HepG2 (cell line): ENCODE measurements at regions not wholly inside any gene's neighbourhood (a gene's known extent, or its start where the extent isn't known, plus 50 kb on each side); places are given as distances from the start of the nearest gene placed in this dataset.

Source experiments
- ESRRA ChIP-seq: sonication (generic); formaldehyde crosslinking; IDR thresholded peaks from 2 replicates; pipeline ENCODE4 v1.5.1; 2020; ENCODE audit warnings: mild to moderate bottlenecking, low read depth, missing genetic modification reagents
- GATAD2A ChIP-seq: IDR thresholded peaks from 2 replicates; pipeline ENCODE4 v1.6.1; 2016
- PRMT3 ChIP-seq: sonication (generic); formaldehyde crosslinking; IDR thresholded peaks from 2 replicates; pipeline ENCODE4 v1.8.1; 2022; ENCODE audit warnings: low read depth, mild to moderate bottlenecking, moderate library complexity, missing genetic modification reagents, borderline replicate concordance
- RARG ChIP-seq: sonication (generic); formaldehyde crosslinking; IDR thresholded peaks from 2 replicates; pipeline ENCODE4 v1.4.0; 2020; ENCODE audit warnings: low read depth, mild to moderate bottlenecking, missing genetic modification reagents
- RXRB ChIP-seq: IDR thresholded peaks from 2 replicates; pipeline ENCODE4 v1.6.1; 2016; ENCODE audit warnings: borderline replicate concordance, missing genetic modification reagents, missing compliant biosample characterization
- ZBTB1 ChIP-seq: sonication (generic); formaldehyde crosslinking; IDR thresholded peaks from 2 replicates; pipeline ENCODE4 v1.4.0; 2020; ENCODE audit warnings: missing genetic modification reagents, borderline replicate concordance
- ZFP62 ChIP-seq: sonication (generic); formaldehyde crosslinking; IDR thresholded peaks from 2 replicates; pipeline ENCODE4 v1.4.0; 2020; ENCODE audit warnings: missing genetic modification reagents
- ZNF264 ChIP-seq: sonication (generic); formaldehyde crosslinking; IDR thresholded peaks from 2 replicates; pipeline ENCODE4 v1.4.0; 2020; ENCODE audit warnings: missing genetic modification reagents
- ZNF296 ChIP-seq: sonication (generic); formaldehyde crosslinking; conservative IDR thresholded peaks from 2 replicates; pipeline ENCODE4 v1.5.0; 2020; ENCODE audit warnings: mild to moderate bottlenecking, missing genetic modification reagents
- ZNF331 ChIP-seq: sonication (generic); formaldehyde crosslinking; IDR thresholded peaks from 2 replicates; pipeline ENCODE4 v1.4.0; 2020; ENCODE audit warnings: missing genetic modification reagents
- ZNF333 ChIP-seq: sonication (generic); formaldehyde crosslinking; IDR thresholded peaks from 2 replicates; pipeline ENCODE4 v1.4.0; 2020; ENCODE audit warnings: mild to moderate bottlenecking, missing genetic modification reagents, borderline replicate concordance
- ZNF451 ChIP-seq: sonication (generic); formaldehyde crosslinking; IDR thresholded peaks from 2 replicates; pipeline ENCODE4 v1.5.0; 2020; ENCODE audit warnings: mild to moderate bottlenecking, missing genetic modification reagents
- ZNF550 ChIP-seq: sonication (generic); formaldehyde crosslinking; IDR thresholded peaks from 2 replicates; pipeline ENCODE4 v1.4.0; 2020; ENCODE audit warnings: mild to moderate bottlenecking, missing genetic modification reagents, borderline replicate concordance
- ZNF746 ChIP-seq: sonication (generic); formaldehyde crosslinking; IDR thresholded peaks from 2 replicates; pipeline ENCODE4 v1.8.0; 2022; ENCODE audit warnings: mild to moderate bottlenecking, missing genetic modification reagents
- ZNF747 ChIP-seq: sonication (generic); formaldehyde crosslinking; IDR thresholded peaks from 2 replicates; pipeline ENCODE4 v1.8.1; 2023; ENCODE audit warnings: missing genetic modification reagents, mild to moderate bottlenecking, borderline replicate concordance
- ZNF781 ChIP-seq: sonication (generic); formaldehyde crosslinking; IDR thresholded peaks from 2 replicates; pipeline ENCODE4 v1.5.1; 2020; ENCODE audit warnings: borderline replicate concordance, mild to moderate bottlenecking, missing genetic modification reagents; ENCODE audit errors: not compliant biosample characterization
- ZNF83 ChIP-seq: sonication (generic); formaldehyde crosslinking; IDR thresholded peaks from 2 replicates; pipeline ENCODE4 v1.4.0; 2020; ENCODE audit warnings: missing genetic modification reagents, mild to moderate bottlenecking, borderline replicate concordance
- TF ChIP-seq, protein P1 (sequence below): sonication (generic); formaldehyde crosslinking; IDR thresholded peaks from 2 replicates; pipeline ENCODE4; 2020; ENCODE audit warnings: missing genetic modification reagents, mild to moderate bottlenecking, borderline replicate concordance
- TF ChIP-seq, protein P2 (sequence below): sonication (generic); formaldehyde crosslinking; IDR thresholded peaks from 2 replicates; pipeline ENCODE4 v1.5.0; 2020; ENCODE audit warnings: mild to moderate bottlenecking, low read depth, missing genetic modification reagents, borderline replicate concordance
- TF ChIP-seq, protein P3 (sequence below): sonication (generic); formaldehyde crosslinking; IDR thresholded peaks from 2 replicates; pipeline ENCODE4 v1.4.0; 2020; ENCODE audit warnings: mild to moderate bottlenecking, missing genetic modification reagents
- TF ChIP-seq, protein P4 (sequence below): IDR thresholded peaks from 2 replicates; pipeline ENCODE4 v1.6.1; 2016; ENCODE audit warnings: low read depth

DNA sequence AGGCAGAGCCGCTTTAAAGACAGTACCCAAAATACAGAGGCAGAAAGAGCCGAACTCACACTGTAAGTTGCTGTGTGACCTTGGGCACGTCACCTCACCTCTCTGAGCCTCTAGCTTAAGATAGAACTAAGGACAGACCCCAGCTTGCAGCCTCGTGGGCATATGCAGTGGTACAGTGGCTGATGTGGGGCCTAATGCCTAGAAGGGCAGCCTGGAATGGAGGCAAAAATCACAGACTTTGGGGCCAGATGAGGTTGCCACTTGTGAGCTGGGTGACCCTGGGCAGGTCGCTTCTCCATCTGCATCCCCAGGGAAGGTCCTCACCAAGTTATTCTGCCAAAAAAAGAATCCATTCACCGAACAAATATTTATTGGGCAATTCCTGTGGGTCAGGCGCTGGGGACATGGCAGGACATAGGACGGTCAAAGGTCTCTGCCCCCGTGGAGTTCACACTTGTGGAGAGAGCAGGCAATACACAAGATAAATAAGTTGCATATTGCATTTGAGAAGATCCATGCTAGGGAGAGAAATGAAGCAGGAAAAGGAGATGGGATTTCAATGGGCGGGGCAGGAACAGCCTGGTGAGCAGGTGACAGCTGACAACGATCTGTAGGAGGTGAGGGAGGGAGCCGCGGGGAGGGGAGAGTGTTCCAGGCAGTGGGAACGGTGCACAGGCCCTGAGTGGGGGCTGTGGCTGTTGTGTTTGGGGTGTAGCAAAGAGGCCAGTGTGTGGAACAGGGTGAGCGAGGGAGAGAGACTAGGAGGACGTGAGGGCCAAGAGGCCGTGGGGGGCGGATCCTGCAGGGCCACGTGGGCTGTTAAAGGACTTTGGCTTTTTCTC, 115.2 kb downstream of the CEBPB start (continued):
- TF ChIP-seq, protein P1, sequence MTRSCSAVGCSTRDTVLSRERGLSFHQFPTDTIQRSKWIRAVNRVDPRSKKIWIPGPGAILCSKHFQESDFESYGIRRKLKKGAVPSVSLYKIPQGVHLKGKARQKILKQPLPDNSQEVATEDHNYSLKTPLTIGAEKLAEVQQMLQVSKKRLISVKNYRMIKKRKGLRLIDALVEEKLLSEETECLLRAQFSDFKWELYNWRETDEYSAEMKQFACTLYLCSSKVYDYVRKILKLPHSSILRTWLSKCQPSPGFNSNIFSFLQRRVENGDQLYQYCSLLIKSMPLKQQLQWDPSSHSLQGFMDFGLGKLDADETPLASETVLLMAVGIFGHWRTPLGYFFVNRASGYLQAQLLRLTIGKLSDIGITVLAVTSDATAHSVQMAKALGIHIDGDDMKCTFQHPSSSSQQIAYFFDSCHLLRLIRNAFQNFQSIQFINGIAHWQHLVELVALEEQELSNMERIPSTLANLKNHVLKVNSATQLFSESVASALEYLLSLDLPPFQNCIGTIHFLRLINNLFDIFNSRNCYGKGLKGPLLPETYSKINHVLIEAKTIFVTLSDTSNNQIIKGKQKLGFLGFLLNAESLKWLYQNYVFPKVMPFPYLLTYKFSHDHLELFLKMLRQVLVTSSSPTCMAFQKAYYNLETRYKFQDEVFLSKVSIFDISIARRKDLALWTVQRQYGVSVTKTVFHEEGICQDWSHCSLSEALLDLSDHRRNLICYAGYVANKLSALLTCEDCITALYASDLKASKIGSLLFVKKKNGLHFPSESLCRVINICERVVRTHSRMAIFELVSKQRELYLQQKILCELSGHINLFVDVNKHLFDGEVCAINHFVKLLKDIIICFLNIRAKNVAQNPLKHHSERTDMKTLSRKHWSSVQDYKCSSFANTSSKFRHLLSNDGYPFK (CRISPR knock-in tag): peak; percentile 82
- peak; percentile 72 for TF ChIP-seq ZNF296 (CRISPR knock-in tag)
- peak; percentile 92; the same call in 1 of the 2 replicates for TF ChIP-seq ZNF264 (CRISPR knock-in tag)
- peak; percentile 39 for TF ChIP-seq ZNF333
- TF ChIP-seq, protein P2, sequence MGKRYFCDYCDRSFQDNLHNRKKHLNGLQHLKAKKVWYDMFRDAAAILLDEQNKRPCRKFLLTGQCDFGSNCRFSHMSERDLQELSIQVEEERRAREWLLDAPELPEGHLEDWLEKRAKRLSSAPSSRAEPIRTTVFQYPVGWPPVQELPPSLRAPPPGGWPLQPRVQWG: no peak
- peak; percentile 67 for TF ChIP-seq ZNF331 (CRISPR knock-in tag)
- peak; percentile 87; the same call in 1 of the 2 replicates for TF ChIP-seq RARG (CRISPR knock-in tag)
- peak; percentile 75 for TF ChIP-seq ZNF747 (CRISPR knock-in tag)
- TF ChIP-seq PRMT3 (CRISPR knock-in tag): peak; percentile 9
- peak; percentile 96 for TF ChIP-seq GATAD2A (CRISPR knock-in tag)
- TF ChIP-seq, protein P3, sequence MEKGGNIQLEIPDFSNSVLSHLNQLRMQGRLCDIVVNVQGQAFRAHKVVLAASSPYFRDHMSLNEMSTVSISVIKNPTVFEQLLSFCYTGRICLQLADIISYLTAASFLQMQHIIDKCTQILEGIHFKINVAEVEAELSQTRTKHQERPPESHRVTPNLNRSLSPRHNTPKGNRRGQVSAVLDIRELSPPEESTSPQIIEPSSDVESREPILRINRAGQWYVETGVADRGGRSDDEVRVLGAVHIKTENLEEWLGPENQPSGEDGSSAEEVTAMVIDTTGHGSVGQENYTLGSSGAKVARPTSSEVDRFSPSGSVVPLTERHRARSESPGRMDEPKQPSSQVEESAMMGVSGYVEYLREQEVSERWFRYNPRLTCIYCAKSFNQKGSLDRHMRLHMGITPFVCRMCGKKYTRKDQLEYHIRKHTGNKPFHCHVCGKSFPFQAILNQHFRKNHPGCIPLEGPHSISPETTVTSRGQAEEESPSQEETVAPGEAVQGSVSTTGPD (CRISPR knock-in tag): peak; percentile 97
- no peak; the same call in 1 of the 2 replicates for TF ChIP-seq ZNF83
- TF ChIP-seq ESRRA (CRISPR knock-in tag): peak; percentile 96
- TF ChIP-seq, protein P4, sequence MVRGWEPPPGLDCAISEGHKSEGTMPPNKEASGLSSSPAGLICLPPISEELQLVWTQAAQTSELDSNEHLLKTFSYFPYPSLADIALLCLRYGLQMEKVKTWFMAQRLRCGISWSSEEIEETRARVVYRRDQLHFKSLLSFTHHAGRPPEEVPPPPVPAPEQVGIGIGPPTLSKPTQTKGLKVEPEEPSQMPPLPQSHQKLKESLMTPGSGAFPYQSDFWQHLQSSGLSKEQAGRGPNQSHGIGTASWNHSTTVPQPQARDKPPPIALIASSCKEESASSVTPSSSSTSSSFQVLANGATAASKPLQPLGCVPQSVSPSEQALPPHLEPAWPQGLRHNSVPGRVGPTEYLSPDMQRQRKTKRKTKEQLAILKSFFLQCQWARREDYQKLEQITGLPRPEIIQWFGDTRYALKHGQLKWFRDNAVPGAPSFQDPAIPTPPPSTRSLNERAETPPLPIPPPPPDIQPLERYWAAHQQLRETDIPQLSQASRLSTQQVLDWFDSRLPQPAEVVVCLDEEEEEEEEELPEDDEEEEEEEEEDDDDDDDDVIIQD (CRISPR knock-in tag): peak; percentile 68
- 0 out of 2 replicates have a peak, but pooled peaks have one; percentile 22 for TF ChIP-seq ZBTB1 (CRISPR knock-in tag)
- TF ChIP-seq ZNF781 (CRISPR knock-in tag): peak; percentile 32
- 0 out of 2 replicates have a peak, but pooled peaks have one; percentile 84 for TF ChIP-seq ZNF550 (CRISPR knock-in tag)
- TF ChIP-seq ZNF746 (CRISPR knock-in tag): peak; percentile 99
- peak; percentile 97 for TF ChIP-seq RXRB (CRISPR knock-in tag)
- no peak for TF ChIP-seq ZFP62
- 0 out of 2 replicates have a peak, but pooled peaks have one; percentile 55 for TF ChIP-seq ZNF451 (CRISPR knock-in tag)
